ENCODE measurements at regions not wholly inside any gene's neighbourhood (a gene's known extent, or its start where the extent isn't known, plus 50 kb on each side); places are given as distances from the start of the nearest gene placed in this dataset.

GRCh38 chr4:158016511-158016910, 156.3 kb downstream of the GASK1B start:
- no peak for DNase-seq (ENCODE audit: low read depth)
- no peak overlapping the region for H3K4me3 ChIP-seq (ENCODE audit: low read depth, low read length)
- TF ChIP-seq, protein P1, sequence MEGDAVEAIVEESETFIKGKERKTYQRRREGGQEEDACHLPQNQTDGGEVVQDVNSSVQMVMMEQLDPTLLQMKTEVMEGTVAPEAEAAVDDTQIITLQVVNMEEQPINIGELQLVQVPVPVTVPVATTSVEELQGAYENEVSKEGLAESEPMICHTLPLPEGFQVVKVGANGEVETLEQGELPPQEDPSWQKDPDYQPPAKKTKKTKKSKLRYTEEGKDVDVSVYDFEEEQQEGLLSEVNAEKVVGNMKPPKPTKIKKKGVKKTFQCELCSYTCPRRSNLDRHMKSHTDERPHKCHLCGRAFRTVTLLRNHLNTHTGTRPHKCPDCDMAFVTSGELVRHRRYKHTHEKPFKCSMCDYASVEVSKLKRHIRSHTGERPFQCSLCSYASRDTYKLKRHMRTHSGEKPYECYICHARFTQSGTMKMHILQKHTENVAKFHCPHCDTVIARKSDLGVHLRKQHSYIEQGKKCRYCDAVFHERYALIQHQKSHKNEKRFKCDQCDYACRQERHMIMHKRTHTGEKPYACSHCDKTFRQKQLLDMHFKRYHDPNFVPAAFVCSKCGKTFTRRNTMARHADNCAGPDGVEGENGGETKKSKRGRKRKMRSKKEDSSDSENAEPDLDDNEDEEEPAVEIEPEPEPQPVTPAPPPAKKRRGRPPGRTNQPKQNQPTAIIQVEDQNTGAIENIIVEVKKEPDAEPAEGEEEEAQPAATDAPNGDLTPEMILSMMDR (IDR thresholded peaks at IDR 0.05; ENCODE audit: control insufficient read depth, extremely low read depth, insufficient read depth), result no peak

DNA sequence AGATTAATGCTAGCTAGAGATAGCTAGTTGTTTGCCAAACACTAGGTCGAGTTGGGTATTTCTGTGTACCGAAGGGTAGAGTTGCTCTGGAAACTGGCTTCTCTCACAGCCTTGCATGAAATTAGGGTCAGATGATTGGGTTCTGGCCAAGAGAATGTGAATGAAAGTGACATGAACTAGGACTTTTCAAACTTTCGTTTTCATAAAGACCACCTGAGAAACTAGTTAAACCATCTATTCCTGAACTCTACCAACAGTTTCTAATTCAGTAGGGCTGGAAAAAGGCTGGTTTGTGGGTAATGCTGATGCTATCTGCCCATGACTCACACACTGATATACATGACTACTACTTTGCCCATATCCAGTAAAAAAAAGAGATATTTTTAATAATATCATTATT, 157.6 kb downstream of the GASK1B start:
- no peak for DNase-seq (ENCODE audit: low read depth)
- TF ChIP-seq, protein P1 (IDR thresholded peaks at IDR 0.05; ENCODE audit: control insufficient read depth, extremely low read depth, insufficient read depth), result no peak
- H3K4me3 ChIP-seq (ENCODE audit: low read depth, low read length), result no peak overlapping the region

- DNase-seq (ENCODE audit: low read depth), result no peak
- TF ChIP-seq, protein P1 (IDR thresholded peaks at IDR 0.05; ENCODE audit: control insufficient read depth, extremely low read depth, insufficient read depth), result no peak
- no peak overlapping the region for H3K4me3 ChIP-seq (ENCODE audit: low read depth, low read length)
Measured at GRCh38 chr4:158013858-158014257, 159.0 kb downstream of the GASK1B start.

DNA sequence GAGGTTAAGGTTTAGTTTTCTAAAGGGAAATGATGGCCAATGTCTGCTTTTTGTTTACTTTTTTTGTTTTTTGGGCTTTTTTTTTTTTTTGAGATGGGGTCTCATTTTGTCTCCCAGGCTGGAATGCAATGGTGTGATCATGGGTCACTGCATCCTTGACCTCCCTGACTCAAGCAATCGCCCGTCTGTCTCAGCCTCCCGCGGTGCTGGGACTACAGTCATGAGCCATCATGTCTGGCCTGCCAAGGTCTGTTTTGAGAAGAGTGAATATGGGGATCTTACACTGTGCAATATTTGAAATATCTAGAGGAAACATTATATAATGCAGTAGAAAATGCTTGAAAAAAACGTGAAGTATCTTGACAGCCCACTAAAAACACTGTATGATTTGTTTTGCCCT, 162.5 kb downstream of the GASK1B start:
- TF ChIP-seq, protein P1 (IDR thresholded peaks at IDR 0.05; ENCODE audit: control insufficient read depth, extremely low read depth, insufficient read depth), result no peak
- no peak for DNase-seq (ENCODE audit: low read depth)

DNA sequence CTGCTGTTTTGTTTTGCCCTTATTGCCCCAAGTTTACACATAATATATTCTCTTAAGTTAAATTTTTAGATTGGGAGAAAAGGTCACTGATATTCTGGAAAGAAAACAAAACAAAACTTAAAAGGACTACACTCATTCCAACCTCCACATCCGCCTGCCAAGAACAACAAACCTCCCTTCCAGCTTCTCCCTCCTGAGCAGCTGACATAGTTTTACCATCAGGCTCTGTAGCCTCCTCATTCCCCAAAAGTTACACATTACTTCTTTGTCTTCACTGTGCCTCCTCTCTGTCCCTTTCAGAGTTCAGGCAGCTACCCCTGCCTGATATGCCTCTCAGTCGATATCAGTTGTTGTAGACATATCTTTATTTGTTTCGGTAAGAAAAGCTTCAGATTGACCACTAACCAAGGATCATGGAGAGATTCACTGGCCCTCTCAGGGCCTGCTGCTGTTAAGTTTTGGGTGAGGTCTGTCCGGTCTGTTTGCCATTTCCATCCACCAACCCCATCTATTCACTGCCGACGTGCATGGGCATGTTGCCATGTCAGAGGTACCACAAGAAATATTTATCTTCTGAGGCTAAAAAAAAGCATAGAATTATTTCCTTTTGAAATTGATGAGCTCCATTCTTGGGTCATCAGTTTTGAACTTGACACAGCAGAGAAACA, 164.1 kb downstream of the GASK1B start:
- no peak for DNase-seq (ENCODE audit: low read depth)
- H3K4me3 ChIP-seq (ENCODE audit: low read depth, low read length), result no peak overlapping the region
- TF ChIP-seq, protein P1 (IDR thresholded peaks at IDR 0.05; ENCODE audit: control insufficient read depth, extremely low read depth, insufficient read depth), result no peak

More for the DNA sequence above, 162.5 kb downstream of the GASK1B start:
- no peak overlapping the region for H3K4me3 ChIP-seq (ENCODE audit: low read depth, low read length)

DNA sequence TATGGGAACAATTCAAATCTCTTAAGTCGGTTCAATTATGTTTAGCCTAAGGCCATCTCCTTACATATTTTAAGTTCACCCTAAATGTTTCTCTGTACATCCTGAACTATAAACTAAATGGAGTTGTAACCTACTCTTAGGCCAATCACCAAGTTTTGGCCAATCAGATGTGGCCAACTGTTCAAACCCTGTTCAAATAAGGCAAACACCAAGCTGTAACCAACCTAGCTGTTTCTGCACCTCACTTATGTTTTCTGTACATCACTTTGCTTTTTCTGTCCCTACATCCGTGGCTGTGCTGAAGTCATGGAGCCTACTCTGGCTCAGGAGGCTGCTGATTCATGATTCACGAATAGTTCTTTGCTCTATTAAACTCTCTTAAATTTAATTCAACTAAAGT, 165.3 kb downstream of the GASK1B start:
- TF ChIP-seq, protein P1 (IDR thresholded peaks at IDR 0.05; ENCODE audit: control insufficient read depth, extremely low read depth, insufficient read depth), result no peak
- no peak for DNase-seq (ENCODE audit: low read depth)
- no peak overlapping the region for H3K4me3 ChIP-seq (ENCODE audit: low read depth, low read length)

DNA sequence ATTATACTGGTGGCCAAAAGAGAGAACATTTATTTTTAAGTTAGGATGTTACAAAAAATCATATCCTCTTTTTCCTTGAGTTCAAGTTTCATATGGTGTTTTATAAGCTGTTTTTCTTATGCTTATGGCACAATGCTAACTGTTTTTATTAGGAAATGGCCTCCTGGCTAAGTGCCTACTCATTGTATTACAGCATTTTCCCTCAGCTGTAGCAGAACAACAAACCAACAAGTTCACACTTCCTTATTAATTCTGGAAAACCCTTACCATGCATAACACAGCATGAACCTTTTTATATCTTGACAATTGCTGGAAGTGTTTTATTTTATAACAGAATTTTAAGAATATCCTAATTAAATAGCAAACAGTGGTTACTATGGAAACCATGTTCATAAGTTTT, 165.8 kb downstream of the GASK1B start:
- H3K4me3 ChIP-seq (ENCODE audit: low read depth, low read length), result no peak overlapping the region
- TF ChIP-seq, protein P1 (IDR thresholded peaks at IDR 0.05; ENCODE audit: control insufficient read depth, extremely low read depth, insufficient read depth), result no peak
- DNase-seq (ENCODE audit: low read depth), result no peak
